ENCODE measurements at regions not wholly inside any gene's neighbourhood (a gene's known extent, or its start where the extent isn't known, plus 50 kb on each side); places are given as distances from the start of the nearest gene placed in this dataset.

DNA sequence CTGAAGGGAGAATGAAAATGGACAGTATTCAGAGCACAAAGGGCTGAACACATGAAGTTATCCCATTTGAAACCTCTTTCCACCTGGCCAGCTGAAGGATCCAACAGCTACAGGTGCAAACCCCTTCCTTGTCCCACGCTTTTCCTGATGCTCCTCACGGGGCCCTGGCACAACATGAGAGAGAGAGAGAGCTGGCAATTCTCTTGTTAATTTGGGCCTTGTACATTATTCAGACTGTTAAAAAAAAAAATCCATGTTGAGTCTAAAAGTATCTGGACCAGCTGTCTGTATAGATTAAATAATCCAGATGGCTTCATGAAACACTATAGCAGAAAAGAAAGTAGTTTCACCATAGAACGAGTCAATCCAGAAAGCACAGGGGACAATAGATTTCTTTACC is 74.1 kb downstream of the HMHB1 start:
- H3K27me3 ChIP-seq (replicated peaks; ENCODE audit: control insufficient read depth, insufficient read depth, low read length), result no peaks in the 10 kb centered on the region; the same call in 1 of the 2 replicates
- H3K27ac Mint-ChIP-seq (ENCODE audit: unreplicated experiment), result no peak overlapping the region
- H3K4me1 Mint-ChIP-seq (ENCODE audit: low read depth, unreplicated experiment), result no peaks in the 10 kb centered on the region
- no peaks in the 10 kb centered on the region for H3K9me3 Mint-ChIP-seq (ENCODE audit: unreplicated experiment)
- no peak overlapping the region for H3K4me3 Mint-ChIP-seq (ENCODE audit: unreplicated experiment)
- no peaks in the 10 kb centered on the region for H3K4me1 ChIP-seq
- intact Hi-C loops (cut with micrococcal nuclease; ENCODE audit: unreplicated experiment), result no loop called here
- POLR2A ChIA-PET, result no interaction called here
- TF ChIP-seq, protein P1, sequence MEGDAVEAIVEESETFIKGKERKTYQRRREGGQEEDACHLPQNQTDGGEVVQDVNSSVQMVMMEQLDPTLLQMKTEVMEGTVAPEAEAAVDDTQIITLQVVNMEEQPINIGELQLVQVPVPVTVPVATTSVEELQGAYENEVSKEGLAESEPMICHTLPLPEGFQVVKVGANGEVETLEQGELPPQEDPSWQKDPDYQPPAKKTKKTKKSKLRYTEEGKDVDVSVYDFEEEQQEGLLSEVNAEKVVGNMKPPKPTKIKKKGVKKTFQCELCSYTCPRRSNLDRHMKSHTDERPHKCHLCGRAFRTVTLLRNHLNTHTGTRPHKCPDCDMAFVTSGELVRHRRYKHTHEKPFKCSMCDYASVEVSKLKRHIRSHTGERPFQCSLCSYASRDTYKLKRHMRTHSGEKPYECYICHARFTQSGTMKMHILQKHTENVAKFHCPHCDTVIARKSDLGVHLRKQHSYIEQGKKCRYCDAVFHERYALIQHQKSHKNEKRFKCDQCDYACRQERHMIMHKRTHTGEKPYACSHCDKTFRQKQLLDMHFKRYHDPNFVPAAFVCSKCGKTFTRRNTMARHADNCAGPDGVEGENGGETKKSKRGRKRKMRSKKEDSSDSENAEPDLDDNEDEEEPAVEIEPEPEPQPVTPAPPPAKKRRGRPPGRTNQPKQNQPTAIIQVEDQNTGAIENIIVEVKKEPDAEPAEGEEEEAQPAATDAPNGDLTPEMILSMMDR (IDR thresholded peaks at IDR 0.05; ENCODE audit: insufficient read depth in 1 of 2, low read depth in 1 of 2, low read length in 1 of 2, severe bottlenecking in 1 of 2, unreplicated experiment in 1 of 2), result no peak
- H3K9me3 ChIP-seq, result no peaks in the 10 kb centered on the region
- peaks cover 17% of the 10 kb centered on the region for H3K27me3 Mint-ChIP-seq (ENCODE audit: insufficient read depth, unreplicated experiment)
- no peaks in the 10 kb centered on the region for H3K36me3 ChIP-seq (ENCODE audit: control insufficient read depth, insufficient read depth, low read length)
- no peak overlapping the region for H3K4me3 ChIP-seq (ENCODE audit: low read depth, low read length)
- CTCF ChIA-PET, result no interaction called here
- DNase-seq, result no peak
- no TSS peak for BruUV-seq (replicated peaks)
- H3K36me3 Mint-ChIP-seq (ENCODE audit: insufficient read depth, unreplicated experiment), result no peaks in the 10 kb centered on the region

DNA sequence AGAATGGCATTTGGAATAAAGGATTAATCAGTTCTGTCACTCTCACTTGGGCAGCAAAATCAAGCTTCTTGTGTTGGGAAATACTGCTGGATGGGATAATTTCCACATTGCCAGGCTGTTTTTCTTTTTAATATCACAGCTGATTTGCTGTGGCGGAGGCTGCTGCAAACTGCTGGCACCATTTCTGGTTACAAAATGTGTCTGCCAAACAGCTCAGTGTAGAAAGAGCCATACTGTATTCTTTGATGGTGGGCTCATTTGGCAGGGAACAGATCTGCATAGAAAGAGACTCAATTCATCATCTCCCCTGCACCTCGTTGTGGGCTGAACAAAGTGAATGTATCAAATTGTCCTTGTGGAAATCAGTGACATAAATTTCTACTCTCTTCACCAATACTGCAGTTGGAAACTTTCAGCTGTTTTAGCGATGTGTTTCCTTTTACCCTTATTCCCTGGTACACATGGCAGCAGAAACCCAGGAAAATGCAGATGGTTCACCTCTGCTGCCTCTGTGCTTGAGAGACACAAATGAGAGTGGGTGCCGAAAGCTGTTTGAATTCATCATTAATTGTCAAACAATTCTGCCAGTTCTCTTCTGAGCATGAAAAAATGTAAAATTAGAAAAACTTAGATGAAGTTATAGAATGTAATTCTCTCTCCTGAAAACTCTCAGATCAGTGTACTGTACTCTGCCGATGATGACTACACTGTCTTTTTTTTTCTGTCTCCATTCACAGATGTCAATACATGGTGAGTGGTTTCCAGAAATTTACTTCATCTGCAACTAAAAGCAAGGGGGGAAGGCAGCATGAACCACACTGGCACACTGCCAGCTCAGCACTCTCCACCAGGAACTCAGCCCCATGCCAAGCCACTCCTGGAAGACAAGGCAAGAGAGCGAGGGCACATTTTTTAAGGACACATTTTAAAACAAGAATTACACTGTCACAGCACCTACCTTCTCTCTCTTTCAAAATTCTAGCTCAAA is 75.0 kb downstream of the HMHB1 start:
- H3K4me1 Mint-ChIP-seq (ENCODE audit: low read depth, unreplicated experiment), result no peaks in the 10 kb centered on the region
- H3K4me3 Mint-ChIP-seq (ENCODE audit: unreplicated experiment), result no peak overlapping the region
- DNase-seq, result no peak
- Histone ChIP-seq H3K36me3 (ENCODE audit: control insufficient read depth, insufficient read depth, low read length) (no peaks in the 10 kb centered on the region), H3K4me1 (no peaks in the 10 kb centered on the region), H3K27me3 (replicated peaks; ENCODE audit: control insufficient read depth, insufficient read depth, low read length) (no peaks in the 10 kb centered on the region; the same call in 1 of the 2 replicates), H3K9me3 (no peaks in the 10 kb centered on the region), H3K4me3 (ENCODE audit: low read depth, low read length) (no peak overlapping the region)
- BruUV-seq (replicated peaks), result no TSS peak
- POLR2A ChIA-PET, result no interaction called here
- TF ChIP-seq, protein P1 (IDR thresholded peaks at IDR 0.05; ENCODE audit: insufficient read depth in 1 of 2, low read depth in 1 of 2, low read length in 1 of 2, severe bottlenecking in 1 of 2, unreplicated experiment in 1 of 2), result no peak
- CTCF ChIA-PET, result no interaction called here
- H3K36me3 Mint-ChIP-seq (ENCODE audit: insufficient read depth, unreplicated experiment), result no peaks in the 10 kb centered on the region
- intact Hi-C loops (cut with micrococcal nuclease; ENCODE audit: unreplicated experiment), result no loop called here
- H3K9me3 Mint-ChIP-seq (ENCODE audit: unreplicated experiment), result no peaks in the 10 kb centered on the region
- no peak overlapping the region for H3K27ac Mint-ChIP-seq (ENCODE audit: unreplicated experiment)
- peaks cover 22% of the 10 kb centered on the region for H3K27me3 Mint-ChIP-seq (ENCODE audit: insufficient read depth, unreplicated experiment)

DNA sequence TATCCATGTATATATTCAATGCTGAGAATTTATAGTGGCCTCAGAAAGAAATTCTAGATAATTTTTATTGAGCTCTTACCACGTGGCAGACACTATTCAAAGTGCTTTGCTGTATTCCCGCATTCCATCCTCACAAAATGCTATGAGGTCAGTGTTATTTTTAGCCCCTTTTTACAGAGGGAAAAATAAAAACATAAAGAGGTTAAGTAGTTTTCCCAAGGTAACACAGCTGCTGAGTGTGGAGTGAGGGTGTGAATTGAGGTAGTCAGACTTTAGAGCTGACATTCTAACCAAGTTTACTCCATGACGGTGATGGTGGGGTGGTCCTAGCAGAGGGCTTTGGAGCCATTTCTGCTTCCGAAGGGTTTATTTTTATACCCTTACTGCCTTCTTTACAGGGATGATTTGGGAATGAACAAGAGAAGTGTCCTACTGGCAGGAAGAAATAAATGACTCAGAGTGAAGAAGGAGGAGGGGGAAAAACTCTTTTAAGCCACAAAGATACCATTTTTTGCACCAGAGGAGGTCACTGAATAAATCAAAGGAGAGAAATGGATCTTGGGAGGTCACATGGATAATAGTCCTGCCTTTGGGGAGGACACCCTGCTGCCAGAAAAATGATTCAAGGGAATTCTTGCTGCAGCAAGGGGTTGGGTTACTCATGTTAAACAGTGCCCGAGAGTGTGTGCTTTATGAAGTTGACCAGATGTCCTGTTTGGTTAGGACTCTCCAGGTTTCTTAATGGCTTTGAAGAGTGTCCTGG is 76.1 kb downstream of the HMHB1 start:
- TF ChIP-seq, protein P1 (IDR thresholded peaks at IDR 0.05; ENCODE audit: insufficient read depth in 1 of 2, low read depth in 1 of 2, low read length in 1 of 2, severe bottlenecking in 1 of 2, unreplicated experiment in 1 of 2), result no peak
- no peak for DNase-seq
- no peaks in the 10 kb centered on the region for H3K9me3 Mint-ChIP-seq (ENCODE audit: unreplicated experiment)
- peaks cover 25% of the 10 kb centered on the region for H3K27me3 Mint-ChIP-seq (ENCODE audit: insufficient read depth, unreplicated experiment)
- H3K4me3 Mint-ChIP-seq (ENCODE audit: unreplicated experiment), result no peak overlapping the region
- no peak overlapping the region for H3K4me3 ChIP-seq (ENCODE audit: low read depth, low read length)
- BruUV-seq (replicated peaks), result no TSS peak
- H3K27me3 ChIP-seq (replicated peaks; ENCODE audit: control insufficient read depth, insufficient read depth, low read length), result no peaks in the 10 kb centered on the region; the same call in 1 of the 2 replicates
- intact Hi-C loops (cut with micrococcal nuclease; ENCODE audit: unreplicated experiment), result no loop called here
- H3K36me3 Mint-ChIP-seq (ENCODE audit: insufficient read depth, unreplicated experiment), result no peaks in the 10 kb centered on the region
- no peaks in the 10 kb centered on the region for H3K9me3 ChIP-seq
- no peaks in the 10 kb centered on the region for H3K36me3 ChIP-seq (ENCODE audit: control insufficient read depth, insufficient read depth, low read length)
- no peak overlapping the region for H3K27ac Mint-ChIP-seq (ENCODE audit: unreplicated experiment)
- POLR2A ChIA-PET, result no interaction called here
- no peaks in the 10 kb centered on the region for H3K4me1 ChIP-seq
- no peaks in the 10 kb centered on the region for H3K4me1 Mint-ChIP-seq (ENCODE audit: low read depth, unreplicated experiment)
- CTCF ChIA-PET, result no interaction called here

Measured in Caco-2 (cell line).